Fibroblast of skin of left quadriceps (primary cell): ENCODE measurements at regions not wholly inside any gene's neighbourhood (a gene's known extent, or its start where the extent isn't known, plus 50 kb on each side); places are given as distances from the start of the nearest gene placed in this dataset.
"Not testable (repeated sequence)": the region's sequence is repeated elsewhere in the genome, so short reads cannot be mapped to it uniquely, and the experiment has no call there.

Experiments
- DNase-seq, 2 experiments: peaks; one replicate each; pipeline ENCODE4 v3.0.0-alpha.2; 2013; ENCODE audit warnings: low read depth in 2 of 2

DNA sequence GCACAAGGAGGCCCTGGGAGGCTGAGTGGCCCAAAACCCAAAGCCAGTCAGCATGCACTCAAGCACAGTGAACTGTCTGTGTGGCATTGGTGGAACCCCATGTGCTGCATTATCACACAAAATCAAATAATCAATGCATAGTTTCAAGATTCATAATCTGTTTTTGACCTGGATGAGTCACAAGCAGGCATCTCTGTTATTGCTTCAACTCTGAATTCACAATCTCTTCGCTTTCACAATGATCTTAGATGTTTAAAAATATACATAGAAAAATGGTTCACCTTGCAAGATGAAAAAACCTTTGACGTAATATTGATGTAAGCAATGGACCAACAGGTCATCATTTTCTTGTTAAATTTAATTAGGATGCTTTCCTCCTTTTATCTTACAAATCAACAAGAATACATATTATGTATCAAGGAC is 455.4 kb downstream of the IRS2 start:
- no peak for DNase-seq

GRCh38 chr13:109330123-109330522 is 456.3 kb downstream of the IRS2 start:
- no peak for DNase-seq

GRCh38 chr13:109329175-109329574 is 457.2 kb downstream of the IRS2 start:
- no peak for DNase-seq

DNA sequence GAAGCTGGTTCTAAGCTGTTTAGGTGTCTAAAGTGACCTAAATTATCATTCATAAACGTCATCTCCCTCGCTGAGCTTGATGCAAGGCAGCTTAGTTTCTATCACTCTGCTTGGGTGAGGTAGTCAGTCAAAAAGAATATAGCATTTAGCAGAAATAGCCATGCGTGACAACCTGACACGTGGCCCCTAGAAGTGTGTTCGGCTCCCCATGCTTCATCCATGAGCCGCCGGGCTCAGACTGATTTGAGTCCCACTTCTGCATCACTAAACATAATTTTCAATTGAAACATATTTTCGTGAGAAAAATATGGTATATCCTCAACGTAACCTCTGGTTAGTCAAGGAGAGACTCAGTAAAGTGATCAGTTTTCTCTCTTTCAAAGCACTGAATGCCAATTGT is 459.8 kb downstream of the IRS2 start:
- DNase-seq, result no peak

GRCh38 chr13:109323338-109323737 is 463.0 kb downstream of the IRS2 start:
- DNase-seq, result no peak

GRCh38 chr13:109318945-109319590 is 467.3 kb downstream of the IRS2 start:
- no peak for DNase-seq

GRCh38 chr13:109315481-109315880 is 470.9 kb downstream of the IRS2 start:
- DNase-seq, result no peak

- no peak for DNase-seq
Observed at GRCh38 chr13:109314101-109314500, 472.3 kb downstream of the IRS2 start.

- no peak for DNase-seq
Observed at GRCh38 chr13:109312399-109312798, 474.0 kb downstream of the IRS2 start.

DNA sequence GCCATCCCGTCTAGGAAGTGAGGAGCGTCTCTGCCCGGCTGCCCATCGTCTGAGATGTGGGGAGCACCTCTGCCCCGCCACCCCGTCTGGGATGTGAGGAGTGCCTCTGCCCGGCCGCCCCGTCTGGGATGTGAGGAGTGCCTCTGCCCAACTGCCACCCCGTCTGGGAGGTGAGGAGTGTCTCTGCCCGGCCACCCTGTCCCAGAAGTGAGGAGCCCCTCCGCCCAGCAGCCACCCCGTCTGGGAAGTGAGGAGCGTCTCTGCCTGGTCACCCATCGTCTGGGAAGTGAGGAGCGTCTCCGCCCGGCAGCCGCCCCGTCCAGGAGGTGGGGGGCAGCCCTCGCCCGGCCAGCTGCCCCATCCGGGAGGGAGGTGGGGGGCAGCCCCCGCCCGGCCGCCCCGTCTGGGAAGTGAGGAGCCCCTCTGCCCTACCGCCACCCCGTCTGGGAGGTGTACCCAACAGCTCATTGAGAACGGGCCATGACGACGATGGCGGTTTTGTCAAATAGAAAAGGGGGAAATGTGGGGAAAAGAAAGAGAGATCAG is 474.9 kb downstream of the IRS2 start:
- not testable (repeated sequence) for DNase-seq

- no peak for DNase-seq
Observed at GRCh38 chr13:109309625-109310363, 476.6 kb downstream of the IRS2 start.

DNA sequence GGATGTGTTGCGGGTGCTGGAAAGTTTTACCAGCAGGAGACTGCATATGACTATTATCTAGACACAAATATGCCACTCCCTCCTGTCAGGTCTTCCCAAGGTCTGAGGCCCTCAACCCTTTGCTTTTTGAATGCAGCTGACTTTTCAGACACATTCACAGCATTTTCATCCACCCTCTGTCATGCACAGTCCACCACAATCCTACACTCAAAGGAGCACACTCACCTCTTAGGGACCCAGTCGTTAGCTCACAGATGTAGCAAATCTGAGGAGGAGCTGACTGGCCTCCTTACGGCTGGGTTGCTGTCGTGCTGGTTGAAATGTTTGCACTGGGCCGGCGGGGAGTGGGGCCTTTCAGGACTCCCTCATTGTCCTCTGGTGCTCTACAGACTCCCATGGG is 479.4 kb downstream of the IRS2 start:
- no peak for DNase-seq

- no peak for DNase-seq
Observed at GRCh38 chr13:109301726-109302125, 484.7 kb downstream of the IRS2 start.

DNA sequence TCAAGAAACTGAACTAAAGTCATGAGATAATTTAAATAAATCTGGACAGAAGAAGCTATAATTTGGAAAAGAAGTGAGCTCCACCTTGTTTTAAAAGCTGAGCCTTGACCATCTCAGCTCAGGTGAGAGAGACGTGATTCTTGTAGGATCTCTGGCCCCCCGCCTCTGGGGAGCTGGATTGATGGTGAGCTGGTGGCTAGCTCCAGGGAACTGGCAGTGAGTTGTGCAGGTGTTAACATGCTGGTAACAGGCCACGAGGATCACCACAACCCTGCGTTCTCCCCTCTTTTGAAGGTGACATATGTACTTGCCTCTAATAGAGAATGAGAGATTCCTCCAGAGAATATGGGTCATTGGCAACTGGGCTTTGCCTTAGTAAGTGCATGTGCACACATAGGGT is 485.1 kb downstream of the IRS2 start:
- no peak for DNase-seq

GRCh38 chr13:109297628-109298027 is 488.8 kb downstream of the IRS2 start:
- peak; percentile 91 to 92 for DNase-seq

DNA sequence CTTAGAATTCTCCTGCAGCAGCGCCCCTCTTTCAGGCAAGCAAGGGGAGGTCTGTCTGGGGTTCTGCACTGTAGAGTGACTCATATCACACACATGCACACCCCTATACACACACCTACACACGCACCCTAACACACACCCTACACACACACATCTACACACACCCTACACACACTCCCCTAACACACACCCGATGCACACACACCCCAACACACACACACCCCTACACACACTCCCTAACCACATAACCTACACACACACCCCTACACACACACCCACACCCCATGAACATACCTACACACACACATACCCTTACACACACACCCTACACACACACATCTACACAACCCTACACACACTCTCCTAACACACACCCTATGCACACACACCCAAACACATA is 493.2 kb downstream of the IRS2 start:
- DNase-seq, result no peak

DNA sequence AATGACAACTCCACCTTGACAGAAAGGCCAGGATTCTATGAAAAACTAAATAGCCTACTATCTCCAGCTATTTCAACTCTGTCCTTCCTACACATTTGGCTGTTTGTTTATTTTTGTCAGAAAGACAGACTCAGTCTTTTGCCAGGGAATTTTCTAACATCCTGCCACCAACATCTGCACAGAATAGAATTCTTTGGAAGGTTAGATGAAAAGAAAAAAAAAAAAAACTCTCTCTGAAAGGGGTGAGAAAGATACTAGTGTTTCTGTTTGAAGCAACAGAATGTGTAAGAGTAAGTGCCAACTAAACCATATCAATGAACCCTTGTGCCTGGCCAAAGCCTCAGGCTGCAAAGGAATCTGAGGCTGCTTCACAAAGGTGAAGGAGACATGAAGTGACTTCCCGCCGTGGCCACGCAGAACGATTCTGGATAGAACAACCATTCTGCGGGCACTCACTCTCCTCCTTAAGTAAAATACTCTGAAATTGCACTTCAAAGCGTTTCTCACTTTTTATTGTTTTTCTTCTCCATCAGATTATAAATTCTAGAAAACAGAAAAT is 498.2 kb downstream of the IRS2 start:
- no peak for DNase-seq

DNA sequence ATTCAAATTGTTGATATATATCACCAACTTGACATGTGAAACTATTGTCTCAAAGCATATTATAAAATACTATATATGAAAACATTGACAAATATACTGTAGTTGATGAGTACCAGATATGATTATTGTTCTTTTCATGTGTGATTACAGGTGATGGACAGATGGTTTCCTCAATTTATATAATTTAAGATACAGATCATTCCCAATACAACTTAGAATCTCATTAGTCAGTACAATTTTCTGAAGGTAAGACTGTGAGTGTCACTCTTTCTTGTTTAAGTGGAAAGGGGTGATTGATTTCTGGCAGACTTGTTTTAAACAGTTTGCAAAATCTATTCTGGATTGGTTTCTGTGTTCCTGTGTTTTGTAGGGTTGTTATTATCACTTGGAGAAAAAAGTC is 498.8 kb downstream of the IRS2 start:
- no peak for DNase-seq

DNA sequence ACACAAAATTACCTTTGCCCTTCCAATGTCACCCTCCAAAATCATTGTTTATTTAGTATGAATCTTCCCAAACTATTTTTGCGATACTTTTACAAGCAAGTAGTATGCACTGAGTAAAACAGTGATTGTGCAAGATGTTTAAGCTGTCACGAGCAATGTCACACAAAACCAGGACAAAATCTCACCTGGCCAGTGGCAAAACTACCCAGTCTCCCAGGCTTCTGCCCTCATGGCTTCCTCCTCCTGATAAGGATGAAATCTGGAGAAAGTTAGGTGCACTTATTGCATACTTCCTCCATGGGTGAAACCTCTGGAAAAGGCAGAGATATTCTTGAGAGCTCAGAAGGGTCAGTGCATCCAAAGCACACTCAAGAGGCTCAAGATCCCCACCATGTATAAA is 500.8 kb downstream of the IRS2 start:
- no peak for DNase-seq

DNA sequence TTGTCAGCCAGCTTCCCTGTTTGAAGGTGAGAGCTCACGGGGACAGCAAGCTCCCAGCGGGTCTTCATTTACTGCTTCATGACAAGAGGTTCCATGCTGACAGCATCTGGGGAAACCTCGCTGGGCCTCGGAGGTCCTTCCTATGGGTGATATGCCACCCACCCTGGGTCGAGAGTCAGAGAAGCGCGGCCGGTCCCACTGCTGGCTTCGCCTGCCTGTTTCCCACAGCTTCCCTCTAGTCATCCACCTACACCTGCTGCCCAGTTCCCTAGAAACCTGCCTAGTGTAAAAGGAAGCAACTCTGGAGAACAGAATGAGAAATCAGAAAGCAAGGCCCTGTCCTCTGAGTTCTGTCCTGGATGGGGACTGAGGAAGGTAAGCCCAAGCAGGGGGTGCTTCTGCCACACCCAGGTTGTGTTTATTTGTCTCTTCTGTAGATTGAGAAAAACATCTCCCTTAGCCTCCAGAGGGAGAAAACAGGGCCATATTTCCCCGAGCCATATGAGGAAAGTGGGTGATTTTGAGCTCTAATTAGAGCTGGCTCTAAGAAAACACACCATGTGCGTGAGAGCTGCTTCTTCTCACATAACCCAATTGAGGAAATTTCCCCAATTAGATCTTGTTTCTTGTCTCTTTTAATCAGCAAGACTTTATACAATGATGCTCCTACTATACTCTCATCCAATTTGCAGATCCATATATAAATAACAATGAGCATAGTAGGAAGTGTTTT is 504.3 kb downstream of the IRS2 start:
- DNase-seq, result no peak

- DNase-seq, result no peak
Observed at GRCh38 chr13:109281017-109281902, 505.1 kb downstream of the IRS2 start.
